RPMI7951 (cell line): ENCODE measurements at regions not wholly inside any gene's neighbourhood (a gene's known extent, or its start where the extent isn't known, plus 50 kb on each side); places are given as distances from the start of the nearest gene placed in this dataset.
"Not testable (repeated sequence)": the region's sequence is repeated elsewhere in the genome, so short reads cannot be mapped to it uniquely, and the experiment has no call there.

ENCODE experiments used
- DNase-seq: peaks from one replicate; pipeline ENCODE4 v3.0.0-alpha.2; 2012; ENCODE audit warnings: low read depth

DNA sequence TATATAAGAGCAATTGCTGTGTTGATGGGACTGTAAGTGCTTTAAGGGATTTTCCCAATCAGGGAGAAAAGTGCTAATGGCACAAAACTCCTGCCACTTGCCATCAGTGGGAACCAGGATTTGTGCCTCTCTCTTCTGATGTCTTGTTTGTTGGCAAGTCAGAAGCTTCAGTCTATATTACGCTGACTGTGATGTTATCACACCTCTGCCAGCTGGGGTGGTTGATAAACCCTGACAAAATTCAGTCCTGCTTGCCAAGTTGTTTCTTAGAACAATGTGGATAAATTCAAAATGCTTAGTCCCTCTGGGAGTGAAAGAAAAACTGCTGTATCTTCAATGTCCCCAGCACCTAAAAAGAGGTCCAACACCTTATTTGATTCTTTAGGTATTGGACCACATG is 161.4 kb upstream of the FBXL7 start:
- DNase-seq: no peak

DNA sequence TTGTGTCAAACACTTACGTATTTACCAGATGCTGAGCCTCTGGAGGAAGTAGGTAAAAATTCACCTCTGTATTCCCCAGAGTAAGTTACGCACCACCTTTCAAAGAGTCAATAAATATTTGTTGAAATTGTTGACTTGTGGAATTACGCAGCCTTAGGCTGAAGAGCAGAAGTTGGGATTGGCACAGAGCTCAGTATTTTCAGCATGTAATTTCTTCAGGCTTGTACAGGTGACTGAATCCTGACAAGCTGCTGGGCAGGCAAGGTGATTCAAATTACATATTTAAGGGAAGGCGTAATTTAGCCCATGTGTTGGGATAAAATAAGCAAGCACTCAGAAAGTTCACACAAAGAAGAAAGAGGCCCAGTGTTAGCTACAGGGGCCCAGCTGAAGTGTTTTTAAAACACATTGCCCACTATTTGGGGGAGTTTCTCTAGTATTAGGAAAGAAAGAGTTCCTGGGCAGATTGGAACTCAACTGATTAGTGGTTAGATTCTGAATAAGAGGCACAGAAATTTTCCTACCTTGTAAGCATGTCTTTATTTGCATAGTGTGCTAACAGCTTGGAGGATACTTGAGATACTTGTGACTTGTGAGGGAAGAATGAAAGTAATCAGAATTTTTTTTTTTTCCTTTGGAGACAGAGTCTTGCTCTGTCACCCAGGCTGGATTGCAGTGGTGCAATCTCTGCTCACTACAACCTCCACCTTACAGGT is 165.3 kb upstream of the FBXL7 start:
- DNase-seq: no peak

DNA sequence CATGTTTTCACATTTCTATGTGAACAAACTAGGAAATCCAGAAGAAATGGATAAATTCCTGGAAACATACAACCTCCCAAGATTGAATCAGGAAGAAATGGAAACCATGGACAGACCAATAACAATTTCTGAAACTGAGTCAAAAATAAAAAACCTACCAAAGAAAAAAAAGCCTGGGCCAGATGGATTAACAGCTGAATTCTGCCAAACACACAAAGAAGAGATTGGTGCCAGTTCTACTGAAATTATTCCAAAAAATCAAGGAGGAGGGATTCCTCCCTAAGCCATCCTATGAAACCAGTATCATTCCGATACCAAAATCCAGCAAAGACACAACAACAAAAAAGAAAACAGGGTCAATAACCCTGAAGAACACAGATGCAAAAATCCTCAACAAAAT is 166.9 kb upstream of the FBXL7 start:
- no peak for DNase-seq

DNA sequence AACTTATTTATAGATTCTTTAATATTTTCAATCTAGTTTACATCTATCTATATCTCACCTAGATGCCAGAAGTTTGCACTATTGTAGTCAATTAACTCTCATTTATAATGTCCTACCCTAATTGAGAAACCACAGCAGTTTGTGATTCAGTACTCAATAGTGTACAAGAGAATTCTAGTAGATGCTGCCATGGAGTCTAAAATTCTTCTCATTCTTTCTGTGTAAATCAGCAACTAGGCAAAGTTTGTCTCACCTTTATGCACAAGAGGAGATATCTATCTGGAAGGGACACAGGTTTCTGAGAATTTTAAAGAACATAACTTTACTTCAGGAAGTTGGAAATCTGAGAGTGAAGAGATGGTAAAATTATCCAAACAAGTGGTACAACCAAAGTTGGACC is 173.0 kb upstream of the FBXL7 start:
- no peak for DNase-seq

DNA sequence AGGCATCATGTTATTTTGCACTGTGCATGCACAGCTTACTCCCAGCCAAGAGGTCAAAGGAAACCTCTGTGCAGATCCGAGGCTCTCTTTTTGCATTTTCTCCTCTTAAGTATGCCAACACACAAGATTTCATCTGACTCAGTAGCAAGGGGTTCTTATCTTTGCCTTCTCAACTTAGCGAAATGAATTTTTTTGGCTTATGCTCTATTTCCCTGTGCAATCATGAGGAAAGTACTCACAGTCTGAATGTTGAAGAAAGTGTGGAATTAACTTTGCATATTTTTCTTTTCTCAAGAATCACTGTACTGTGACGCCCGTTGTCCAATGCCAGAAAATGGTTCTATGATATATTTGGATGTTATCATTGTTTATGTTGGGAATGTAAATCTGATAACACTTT is 173.5 kb upstream of the FBXL7 start:
- no peak for DNase-seq

DNA sequence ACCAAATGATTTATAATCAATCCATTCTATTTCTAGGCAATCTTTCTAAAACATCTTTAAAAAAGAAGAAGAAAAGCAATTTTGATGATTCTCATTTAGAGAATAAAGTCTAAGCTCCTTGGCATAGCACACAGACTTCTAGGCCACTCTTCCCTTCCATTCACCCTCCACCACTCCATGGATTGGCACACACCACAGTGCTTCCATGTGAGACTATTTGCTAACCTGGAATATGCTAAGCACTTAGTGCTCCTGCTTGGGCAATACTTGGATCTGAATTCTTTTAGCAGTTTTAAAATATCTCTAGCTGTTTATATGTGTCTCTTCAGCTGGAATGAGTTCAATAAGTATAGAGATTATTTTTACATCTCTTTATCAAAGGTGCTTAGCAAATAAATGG is 177.6 kb upstream of the FBXL7 start:
- no peak for DNase-seq

DNA sequence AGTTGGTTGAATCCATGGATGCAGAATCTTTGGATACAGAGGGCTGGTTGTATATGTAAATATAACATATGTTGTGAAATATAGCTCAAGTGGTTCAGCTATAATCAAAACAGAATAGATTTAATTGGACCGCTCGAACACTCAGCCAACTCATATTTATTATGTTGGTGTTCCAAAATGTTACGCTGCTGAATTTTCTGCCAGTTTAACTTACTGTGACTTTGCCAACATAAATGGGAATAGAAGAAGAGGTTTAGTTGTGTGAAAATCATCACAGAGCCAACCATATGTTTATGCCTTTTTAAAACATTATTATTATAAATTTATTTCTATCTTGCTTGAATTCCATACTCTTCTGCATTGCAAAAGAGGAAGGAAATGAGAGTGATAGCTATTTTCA is 178.2 kb upstream of the FBXL7 start:
- no peak for DNase-seq

DNA sequence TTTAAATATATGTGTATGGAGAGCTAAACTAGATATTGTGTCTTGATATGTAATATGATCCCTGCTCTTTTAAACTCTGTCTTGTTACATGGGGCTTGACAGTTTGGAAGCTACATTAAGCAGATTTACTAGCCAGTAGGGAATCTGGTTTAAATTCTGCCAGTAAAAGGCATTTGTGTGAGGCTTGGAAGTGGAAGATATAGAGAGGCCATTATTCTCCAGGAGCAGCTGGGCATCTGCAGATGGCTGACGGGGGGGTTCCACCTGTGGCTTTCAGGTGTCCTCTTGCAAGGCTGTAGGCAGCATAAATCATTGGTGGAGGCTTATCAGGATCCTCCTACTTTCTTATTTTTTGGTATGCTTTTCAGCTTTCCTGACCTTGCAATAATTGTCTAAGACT is 179.1 kb upstream of the FBXL7 start:
- DNase-seq: no peak

DNA sequence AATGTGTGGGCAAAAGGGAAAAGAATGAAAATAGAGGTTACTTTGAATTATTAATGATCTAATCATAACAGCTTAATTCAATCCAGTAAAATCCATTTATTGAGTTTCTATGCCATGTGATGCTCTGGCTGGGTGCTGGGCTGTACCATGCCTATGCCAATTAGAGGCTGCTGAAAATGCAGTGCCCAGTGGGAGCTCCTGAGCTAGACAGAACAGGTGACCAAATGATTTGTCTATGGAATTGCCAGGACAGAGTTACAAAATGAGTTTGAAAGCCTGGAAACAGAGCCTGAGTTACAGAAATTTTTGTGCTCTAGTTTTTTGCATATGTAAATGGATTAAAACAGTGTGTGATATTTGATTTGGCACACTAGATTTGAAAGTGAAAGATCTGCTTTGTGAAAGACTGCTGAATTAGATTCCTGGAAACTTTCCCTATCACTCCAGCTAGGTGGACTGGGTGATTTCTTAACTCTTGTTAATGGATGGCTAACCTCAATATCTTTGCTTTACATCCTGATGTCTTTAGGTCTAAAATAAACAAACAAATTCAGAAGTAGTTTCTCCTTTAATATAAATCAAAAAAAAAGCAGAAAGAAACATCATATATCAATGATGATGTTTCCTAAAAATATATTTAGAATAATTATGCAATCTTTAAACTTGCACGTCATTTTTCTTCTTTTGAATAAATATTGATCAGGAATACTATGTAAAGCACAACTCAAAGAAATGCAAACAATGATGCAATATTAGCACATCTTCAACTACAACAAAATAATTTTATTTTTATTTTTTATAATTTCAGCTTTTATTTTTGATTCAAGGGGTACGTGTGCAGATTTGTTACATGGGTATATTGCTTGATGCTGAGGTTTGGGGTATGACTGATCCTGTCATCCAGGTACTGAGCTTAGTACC is 194.8 kb upstream of the FBXL7 start:
- no peak for DNase-seq

DNA sequence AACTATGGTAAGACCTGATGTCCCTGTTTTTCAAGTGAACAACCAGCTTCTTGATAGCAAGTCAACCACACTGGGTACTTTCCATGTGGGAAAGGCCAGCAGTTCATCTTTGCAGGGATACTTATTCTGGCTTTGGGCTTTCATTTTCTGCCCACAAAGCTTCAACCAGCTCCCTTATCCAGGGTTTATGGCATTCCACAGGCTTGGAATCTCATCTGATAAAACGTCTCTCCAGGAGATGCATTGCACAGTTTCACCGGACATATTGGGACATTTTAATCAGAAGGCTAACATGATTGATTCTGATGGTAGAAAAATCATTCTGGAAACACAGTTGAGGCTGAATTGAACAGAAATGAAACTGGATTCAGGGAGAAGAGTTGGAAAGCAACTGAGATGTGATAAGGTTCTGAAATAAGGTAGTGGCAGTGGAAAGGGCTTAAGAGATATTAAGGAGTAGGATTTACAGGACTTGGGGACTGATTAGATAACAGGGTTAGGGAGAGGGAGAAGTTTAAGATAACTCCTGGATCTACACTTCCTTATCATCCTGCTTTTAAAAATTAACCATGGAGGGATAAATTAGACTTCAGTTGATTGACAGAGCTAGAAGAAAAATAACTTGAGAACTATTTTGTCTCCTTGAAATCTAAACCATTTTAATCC is 195.8 kb upstream of the FBXL7 start:
- no peak for DNase-seq

DNA sequence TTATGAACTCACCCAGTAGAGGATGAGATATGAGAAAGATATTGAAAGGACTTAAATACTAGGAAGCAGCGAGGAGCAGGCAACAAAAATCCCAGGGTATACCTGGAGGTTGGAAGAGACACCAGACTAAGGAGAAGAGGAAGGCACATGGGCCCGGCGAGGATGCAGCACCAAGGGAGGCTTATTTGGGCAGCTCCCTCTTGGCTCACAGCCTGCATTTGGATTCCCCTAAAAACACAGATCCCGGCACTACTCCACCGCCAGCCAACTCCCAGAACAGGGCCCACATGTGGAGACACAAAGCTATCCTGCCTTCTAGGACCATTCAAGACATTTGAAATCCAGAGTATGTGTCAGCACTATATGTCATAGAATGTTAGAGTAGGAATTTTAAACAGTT is 199.8 kb upstream of the FBXL7 start:
- no peak for DNase-seq

DNA sequence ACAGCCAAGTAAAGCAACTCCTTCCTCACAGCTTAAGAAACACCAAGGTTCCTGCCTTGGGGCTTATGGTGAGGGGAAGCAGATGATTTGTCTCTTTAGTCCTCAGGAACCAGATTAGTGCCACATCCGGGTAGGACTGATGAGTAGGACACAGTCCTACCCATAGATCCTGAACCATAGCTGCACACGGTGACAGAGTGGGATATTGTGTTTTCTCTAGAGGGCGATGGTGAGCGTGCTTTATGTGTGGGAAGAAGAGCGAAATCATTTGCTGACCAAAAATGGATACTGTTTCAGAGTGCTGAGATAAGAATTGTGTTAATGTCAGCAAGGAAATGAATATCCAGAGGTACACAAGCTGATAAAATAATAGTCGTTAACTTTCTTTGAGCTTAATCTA is 209.0 kb upstream of the FBXL7 start:
- DNase-seq: no peak

DNA sequence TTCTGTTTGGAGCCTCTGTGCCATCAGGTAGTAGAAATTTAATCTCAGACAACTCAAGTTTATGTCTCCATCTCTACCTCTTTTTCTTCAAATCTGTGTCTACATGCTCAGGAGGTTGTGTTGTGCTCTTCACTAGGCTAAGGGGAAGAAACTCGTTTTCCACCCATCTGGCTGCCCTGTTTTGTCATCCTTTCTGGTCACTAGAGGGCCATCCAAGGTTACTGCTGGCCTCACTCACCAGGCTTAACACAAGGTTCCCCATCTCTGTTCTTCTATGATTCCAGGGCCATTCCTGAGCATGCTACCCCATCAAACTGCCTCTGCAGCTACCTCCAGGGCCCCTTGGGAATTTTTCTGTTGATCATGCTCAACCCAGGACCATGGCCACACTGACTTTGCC is 213.3 kb upstream of the FBXL7 start:
- no peak for DNase-seq

DNA sequence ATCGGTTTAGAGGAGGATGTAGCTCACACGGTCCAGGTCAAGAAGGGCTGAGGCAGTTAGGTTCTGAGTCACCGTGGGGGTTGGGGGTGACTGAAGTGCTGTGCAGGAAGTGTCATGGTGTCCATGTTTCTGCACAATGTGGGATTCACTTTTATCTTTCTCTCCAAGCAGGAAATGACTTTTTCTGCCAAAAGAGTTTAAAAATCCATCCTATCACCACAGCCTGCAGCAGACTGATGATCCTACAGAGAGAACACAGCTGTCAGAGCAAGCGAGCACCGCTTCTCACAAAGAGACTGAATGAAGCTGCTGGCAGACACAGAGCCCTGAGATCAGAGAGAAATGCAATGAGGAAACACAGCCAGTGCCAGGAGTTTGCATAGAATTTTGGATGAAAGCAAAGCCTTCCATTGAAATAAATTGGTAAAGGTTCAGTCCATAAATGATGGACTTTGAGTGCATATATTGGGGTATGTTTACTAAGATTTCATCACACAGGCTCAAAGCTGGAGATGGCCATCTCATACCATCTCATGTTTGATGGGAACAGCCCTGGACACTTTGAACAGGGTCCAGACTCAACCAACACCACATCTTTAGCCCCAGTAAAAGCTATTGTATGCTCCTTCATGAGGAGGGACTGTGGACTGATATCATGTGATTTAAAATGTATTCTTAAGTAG is 213.9 kb upstream of the FBXL7 start:
- DNase-seq: peak; percentile 59

DNA sequence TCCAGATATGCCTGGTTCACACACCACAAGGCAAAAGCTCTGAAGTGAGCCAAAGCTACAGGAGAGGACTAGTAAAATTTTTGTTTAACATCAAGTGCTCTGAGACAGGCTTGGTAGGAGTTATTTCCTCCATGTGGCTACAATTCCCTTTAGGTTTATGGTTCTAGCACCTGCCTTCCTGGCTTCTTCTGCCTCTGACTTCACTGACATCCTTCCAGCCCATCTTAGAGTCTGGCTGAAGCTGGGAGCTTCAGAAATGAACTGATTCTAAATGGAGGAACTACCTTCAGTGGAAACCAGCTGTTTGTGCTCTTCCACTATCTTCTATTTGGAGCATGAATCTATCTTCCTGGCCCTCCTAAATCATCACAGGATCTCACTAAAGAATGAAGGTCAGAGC is 215.3 kb upstream of the FBXL7 start:
- no peak for DNase-seq

DNA sequence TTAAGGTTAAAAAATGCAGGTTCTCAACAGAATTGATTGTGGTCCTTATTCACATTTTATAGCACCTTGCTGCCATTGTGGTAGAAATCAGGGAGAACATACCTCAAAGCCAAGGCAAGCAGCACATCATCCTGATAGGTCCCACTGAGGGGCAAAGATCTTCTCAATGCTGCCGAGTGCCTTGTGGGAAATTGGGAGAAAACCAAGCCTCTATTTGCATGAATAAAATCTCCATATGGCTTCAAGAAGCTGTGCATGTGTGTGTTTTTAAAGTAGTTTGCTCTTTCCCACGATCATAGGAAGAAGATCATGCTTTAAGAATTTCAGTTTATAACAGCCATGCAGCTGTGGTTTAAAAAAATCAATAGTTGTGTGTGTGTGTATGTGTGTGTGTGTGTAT is 216.9 kb upstream of the FBXL7 start:
- DNase-seq: no peak

DNA sequence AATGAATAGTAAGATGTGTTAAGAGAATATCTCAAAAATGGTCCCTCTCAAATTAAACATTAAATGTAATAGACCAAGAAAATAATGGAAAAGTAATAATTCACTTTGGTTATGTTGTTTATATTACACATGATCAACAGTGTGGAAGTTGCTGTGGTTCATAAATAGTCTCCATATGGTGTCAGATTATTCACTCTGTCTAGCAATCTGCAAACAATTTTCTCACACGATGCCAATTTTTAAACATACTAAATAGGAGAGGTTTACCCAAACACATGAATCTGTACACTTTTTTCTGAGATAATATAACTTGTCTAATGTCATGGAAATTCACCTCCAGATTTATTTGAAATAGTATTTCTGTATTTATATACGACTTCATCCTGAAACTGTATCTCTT is 217.4 kb upstream of the FBXL7 start:
- DNase-seq: no peak

DNA sequence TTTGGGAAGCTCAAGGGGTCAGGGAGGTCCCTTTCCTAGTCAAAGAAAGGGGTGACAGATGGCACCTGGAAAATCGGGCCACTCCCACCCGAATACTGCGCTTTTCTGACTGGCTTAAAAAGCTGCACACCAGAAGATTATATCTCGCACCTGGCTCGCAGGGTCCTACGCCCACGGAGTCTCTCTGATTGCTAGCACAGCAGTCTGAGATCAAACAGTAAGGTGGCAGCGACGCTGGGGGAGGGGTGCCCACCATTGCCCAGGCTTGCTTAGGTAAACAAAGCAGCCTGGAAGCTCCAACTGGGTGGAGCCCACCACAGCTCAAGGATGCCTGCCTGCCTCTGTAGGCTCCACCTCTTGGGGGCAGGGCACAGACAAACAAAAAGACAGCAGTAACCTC is 228.4 kb upstream of the FBXL7 start:
- DNase-seq: not testable (repeated sequence)

DNA sequence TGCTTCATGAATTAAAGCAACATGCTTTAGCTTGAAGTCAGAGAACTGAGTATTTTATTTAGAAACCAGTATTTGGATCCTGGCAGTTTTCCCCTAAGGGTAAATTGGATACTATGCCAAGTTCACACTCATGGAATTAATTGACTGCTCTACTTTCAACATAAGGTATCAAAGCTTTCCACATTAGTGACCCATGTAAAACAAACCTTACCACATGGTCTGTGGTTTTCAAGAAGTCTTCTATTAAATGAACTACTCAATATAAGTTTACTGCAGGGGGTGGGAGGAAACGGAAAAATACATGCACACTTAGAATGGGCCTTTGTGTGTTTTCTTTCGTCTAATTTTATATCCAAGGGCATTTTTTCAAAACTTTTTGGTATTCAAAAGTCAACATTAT is 232.0 kb upstream of the FBXL7 start:
- peak; percentile 8 for DNase-seq

DNA sequence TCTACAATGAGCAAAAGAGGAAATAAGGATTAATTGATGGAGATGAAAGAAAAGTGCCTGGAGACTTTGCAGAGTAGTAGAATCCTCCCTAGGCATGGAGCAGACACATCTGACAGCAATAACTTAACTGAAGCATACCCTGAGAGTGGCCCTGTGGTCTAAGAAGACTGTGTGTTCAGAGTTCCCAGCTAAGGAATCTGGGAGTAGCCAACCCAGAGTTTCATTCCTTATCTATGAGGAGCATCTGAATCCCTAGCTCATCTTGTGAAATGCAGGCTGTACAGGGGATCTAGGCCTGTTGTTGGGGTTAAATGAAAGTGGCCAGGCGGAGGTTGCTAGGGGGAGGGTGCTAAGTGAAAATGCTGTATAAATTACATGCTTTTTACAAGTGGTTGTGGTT is 233.1 kb upstream of the FBXL7 start:
- DNase-seq: no peak

DNA sequence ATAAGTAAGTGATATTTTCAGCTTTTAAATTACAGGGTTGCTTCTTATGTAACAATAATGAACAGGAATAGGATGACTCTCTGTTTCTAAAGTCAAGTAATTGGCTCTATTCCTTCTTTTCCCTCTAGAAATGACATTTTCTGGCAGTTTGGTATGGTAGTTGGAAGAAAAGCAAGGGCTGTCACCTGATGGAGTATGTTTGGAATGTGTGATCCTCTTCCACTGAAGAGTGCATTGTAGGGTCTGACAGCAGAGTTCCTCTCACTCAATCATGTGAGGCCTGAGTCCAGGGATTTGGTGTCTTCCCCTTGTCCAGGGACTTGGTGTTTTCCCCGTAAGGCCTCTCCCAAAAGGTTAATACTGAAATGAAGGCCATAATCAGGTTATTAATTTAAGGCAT is 233.8 kb upstream of the FBXL7 start:
- no peak for DNase-seq

DNA sequence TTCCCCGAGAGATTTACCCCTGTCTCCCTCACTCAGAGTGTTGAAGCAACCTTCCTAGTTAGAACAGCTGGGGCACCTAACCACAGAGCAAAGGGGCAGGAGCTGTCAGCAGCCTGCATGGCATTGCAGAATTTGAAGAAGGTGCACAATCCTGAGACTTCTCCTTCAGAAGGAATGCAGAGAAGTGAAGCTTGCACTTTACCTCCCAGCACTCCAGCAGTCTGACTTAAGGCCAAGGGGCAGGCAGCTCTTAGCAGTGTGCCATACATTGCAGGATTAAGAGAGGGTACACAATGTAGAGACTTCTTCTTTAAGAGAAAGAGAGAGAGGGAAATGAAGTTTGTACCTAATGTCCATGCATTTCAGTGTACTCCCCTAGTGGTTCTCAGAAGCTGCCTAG is 236.0 kb upstream of the FBXL7 start:
- no peak for DNase-seq
